T-helper 2 cell treated with Interferon-gamma antibody and Interleukin-4, amounts not matched to agents 5 μg/mL and 100 μg/mL, for 36 hours (primary cell): ENCODE measurements at regions not wholly inside any gene's neighbourhood (a gene's known extent, or its start where the extent isn't known, plus 50 kb on each side); places are given as distances from the start of the nearest gene placed in this dataset.

Experiments used
- DNase-seq: peaks from one replicate; pipeline ENCODE4 v3.0.0; 2021; ENCODE audit warnings: low spot score
- H3K27ac Mint-ChIP-seq: one replicate; pipeline ENCODE4 v1.8.0; 2021; ENCODE audit warnings: mild to moderate bottlenecking, mixed read lengths
- H3K27me3 Mint-ChIP-seq: one replicate; pipeline ENCODE4 v1.8.0; 2021; ENCODE audit warnings: low read depth, mixed read lengths
- H3K36me3 Mint-ChIP-seq: one replicate; pipeline ENCODE4 v1.8.0; 2021; ENCODE audit warnings: low read depth, mixed read lengths
- H3K4me1 Mint-ChIP-seq: one replicate; pipeline ENCODE4 v1.8.0; 2021; ENCODE audit warnings: low read depth, mixed read lengths
- H3K4me3 Mint-ChIP-seq: one replicate; pipeline ENCODE4 v1.8.0; 2022; ENCODE audit warnings: mild to moderate bottlenecking, moderate library complexity, mixed read lengths
- H3K9me3 Mint-ChIP-seq: one replicate; pipeline ENCODE4 v1.8.0; 2021; ENCODE audit warnings: mixed read lengths

- DNase-seq, result peak; percentile 70
- Mint-ChIP-seq H3K4me3 (peak overlapping the region; percentile 43), H3K36me3 (peaks cover 3% of the 10 kb centered on the region), H3K27me3 (peaks cover 10% of the 10 kb centered on the region), H3K9me3 (peaks cover 5% of the 10 kb centered on the region), H3K4me1 (peaks cover 8% of the 10 kb centered on the region), H3K27ac (peak overlapping the region; percentile 89)
Observed at GRCh38 chr6:25070547-25071366, 135.0 kb upstream of the RIPOR2 start.

DNA sequence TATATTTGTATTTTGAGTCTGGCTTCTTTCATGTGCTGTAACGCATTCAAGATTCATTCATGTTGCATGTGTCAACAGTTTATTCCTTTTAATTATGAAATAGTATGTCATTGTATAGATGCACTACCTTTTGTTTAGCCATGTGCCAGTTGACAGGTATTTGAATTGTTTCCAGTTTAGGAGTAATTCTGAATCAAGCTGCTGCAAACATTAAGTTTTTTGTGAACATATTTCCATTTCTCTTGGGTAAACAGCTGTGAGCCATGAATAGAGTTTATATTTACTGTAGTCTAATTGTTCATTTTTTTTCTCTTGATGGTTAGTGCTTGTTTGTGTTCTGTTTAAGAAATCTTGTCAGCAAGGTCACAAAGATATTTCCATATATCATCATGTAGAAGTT lies 142.4 kb upstream of the RIPOR2 start:
- Mint-ChIP-seq H3K4me1 (peaks cover 9% of the 10 kb centered on the region), H3K4me3 (no peak overlapping the region), H3K9me3 (no peaks in the 10 kb centered on the region), H3K27ac (no peak overlapping the region), H3K36me3 (peaks cover 26% of the 10 kb centered on the region), H3K27me3 (no peaks in the 10 kb centered on the region)
- no peak for DNase-seq

DNA sequence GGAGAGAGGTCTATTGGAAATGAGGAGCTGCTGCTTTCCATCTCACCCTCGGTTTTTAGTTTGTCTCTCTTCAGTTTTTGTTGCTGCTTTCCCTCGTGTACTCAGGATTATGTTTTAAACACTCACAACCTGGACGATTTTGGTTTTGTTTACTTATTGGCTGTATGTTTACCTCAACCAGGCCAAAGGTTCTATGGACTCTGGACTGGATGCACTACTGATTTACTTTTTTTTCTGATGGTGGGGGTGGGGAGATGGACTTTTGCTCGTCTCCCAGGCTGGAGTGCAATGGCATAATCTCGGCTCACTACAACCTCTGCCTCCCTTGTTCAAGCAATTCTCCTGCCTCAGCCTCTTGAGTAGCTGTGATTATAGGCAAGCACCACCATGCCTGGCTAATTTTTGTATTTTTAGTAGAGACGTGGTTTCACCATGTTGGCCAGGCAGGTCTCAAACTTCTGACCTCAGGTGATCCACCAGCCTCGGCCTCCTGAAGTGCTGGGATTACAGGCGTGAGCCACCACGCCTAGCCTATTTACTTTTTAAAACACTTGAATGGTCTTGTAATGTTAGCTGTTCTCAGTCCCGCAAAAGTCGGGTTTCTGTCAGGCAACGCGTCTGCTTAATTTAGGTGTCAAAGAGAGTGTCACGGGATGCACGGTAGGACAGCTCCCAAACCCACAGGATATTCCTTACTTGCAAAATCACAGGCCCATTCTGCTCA lies 148.2 kb upstream of the RIPOR2 start:
- Mint-ChIP-seq H3K9me3 (no peaks in the 10 kb centered on the region), H3K27me3 (no peaks in the 10 kb centered on the region), H3K4me3 (no peak overlapping the region), H3K36me3 (peaks cover 41% of the 10 kb centered on the region), H3K4me1 (peaks cover 20% of the 10 kb centered on the region), H3K27ac (peak overlapping the region; percentile 18)
- no peak for DNase-seq

DNA sequence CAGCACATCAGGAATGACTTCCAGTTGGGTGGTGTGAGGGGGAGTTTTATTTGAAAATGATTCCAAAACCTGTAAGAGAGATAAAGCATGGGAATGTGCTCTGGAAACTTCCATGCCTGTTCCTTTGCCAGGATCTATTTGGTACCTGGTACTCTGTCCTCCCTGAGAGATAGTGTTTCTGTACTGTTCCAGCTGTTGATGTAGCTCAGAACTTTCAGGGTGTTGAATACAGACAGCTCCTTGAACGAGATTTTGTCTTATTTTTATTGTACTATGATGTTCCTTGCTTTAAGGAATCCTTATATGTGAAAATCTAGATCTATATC lies 148.7 kb upstream of the RIPOR2 start:
- Mint-ChIP-seq H3K9me3 (no peaks in the 10 kb centered on the region), H3K27ac (no peak overlapping the region), H3K27me3 (no peaks in the 10 kb centered on the region), H3K4me1 (peaks cover 25% of the 10 kb centered on the region), H3K36me3 (peaks cover 47% of the 10 kb centered on the region), H3K4me3 (no peak overlapping the region)
- DNase-seq, result no peak

DNA sequence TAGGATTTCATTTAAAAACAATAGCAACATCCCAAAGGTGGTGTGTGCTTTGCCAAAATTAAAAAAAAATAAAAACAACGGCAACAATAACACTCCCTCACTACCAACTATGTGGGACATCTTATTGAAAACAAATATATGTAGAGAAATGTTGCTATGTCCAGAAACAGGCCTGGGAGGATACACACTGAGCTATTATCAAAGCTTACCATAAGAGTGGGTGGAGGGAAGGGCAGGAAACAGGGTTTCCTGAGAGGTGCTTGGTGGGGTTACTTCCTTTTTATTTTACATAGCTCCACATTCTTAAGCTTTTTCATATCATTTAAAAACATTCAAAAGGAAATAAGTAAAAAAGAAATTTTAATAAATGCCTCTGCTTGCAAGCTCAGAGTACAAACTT lies 150.0 kb upstream of the RIPOR2 start:
- no peaks in the 10 kb centered on the region for H3K27me3 Mint-ChIP-seq
- peak overlapping the region; percentile 27 for H3K4me3 Mint-ChIP-seq
- no peaks in the 10 kb centered on the region for H3K9me3 Mint-ChIP-seq
- H3K27ac Mint-ChIP-seq, result peak overlapping the region; percentile 24
- peaks cover 26% of the 10 kb centered on the region for H3K4me1 Mint-ChIP-seq
- DNase-seq, result no peak
- peaks cover 45% of the 10 kb centered on the region for H3K36me3 Mint-ChIP-seq

DNA sequence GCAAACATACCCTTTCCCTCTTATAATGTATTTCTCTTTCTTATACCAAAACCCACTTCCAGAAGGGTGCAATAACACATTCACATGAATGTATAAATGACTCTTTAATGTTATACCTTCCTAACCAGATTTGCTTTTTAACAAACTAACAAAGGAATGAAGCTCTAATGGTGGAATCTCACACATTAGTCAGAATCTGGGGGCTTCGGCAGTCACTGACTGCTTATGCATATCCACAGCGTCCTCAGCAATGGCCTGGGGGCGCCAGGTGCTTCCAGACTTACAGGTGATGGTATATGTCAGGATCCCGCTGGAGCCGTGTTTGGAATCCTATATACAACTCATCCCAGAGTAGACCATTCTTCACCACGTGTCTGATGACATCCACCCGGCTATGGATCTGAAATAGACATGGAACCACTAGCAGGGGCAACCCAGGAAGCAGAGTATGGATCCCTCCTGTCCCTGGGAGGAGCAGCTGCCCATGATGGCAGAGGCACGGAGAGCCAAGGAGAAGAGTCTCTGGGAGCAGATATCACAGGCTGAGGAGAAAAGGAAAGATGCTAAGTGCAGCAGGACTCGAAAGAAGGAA lies 150.8 kb upstream of the RIPOR2 start:
- DNase-seq, result no peak
- Mint-ChIP-seq H3K36me3 (peaks cover 47% of the 10 kb centered on the region), H3K4me3 (no peak overlapping the region), H3K9me3 (no peaks in the 10 kb centered on the region), H3K4me1 (peaks cover 27% of the 10 kb centered on the region), H3K27ac (no peak overlapping the region), H3K27me3 (no peaks in the 10 kb centered on the region)

DNA sequence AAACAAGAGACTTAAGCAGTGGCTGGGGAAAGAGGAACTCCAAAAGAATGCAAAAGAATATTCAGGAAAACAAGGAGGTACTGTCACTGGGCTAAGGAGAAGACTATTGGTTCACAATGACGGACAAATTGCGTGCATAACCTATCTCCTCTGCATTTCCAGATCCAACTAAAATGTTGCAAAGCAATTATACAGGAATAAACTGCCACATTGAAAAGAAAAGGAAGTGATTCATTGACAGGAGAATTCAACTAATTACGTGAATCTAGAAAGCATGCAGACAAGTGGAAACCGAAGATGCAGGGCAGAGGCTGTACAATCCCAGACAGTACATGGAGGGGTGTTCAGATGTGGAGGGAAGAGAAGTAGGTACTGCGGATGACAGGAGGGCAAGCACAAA lies 152.8 kb upstream of the RIPOR2 start:
- no peak overlapping the region for H3K4me3 Mint-ChIP-seq
- peaks cover 26% of the 10 kb centered on the region for H3K4me1 Mint-ChIP-seq
- H3K27me3 Mint-ChIP-seq, result no peaks in the 10 kb centered on the region
- no peaks in the 10 kb centered on the region for H3K9me3 Mint-ChIP-seq
- DNase-seq, result no peak
- H3K36me3 Mint-ChIP-seq, result peaks cover 46% of the 10 kb centered on the region
- no peak overlapping the region for H3K27ac Mint-ChIP-seq

GRCh38 chr6:25089442-25089841 lies 153.7 kb upstream of the RIPOR2 start:
- no peaks in the 10 kb centered on the region for H3K27me3 Mint-ChIP-seq
- no peak for DNase-seq
- no peaks in the 10 kb centered on the region for H3K9me3 Mint-ChIP-seq
- H3K27ac Mint-ChIP-seq, result peak overlapping the region; percentile 70
- H3K36me3 Mint-ChIP-seq, result peaks cover 47% of the 10 kb centered on the region
- H3K4me1 Mint-ChIP-seq, result peaks cover 29% of the 10 kb centered on the region
- no peak overlapping the region for H3K4me3 Mint-ChIP-seq

- H3K36me3 Mint-ChIP-seq, result peaks cover 66% of the 10 kb centered on the region
- H3K27ac Mint-ChIP-seq, result peak overlapping the region; percentile 43
- no peaks in the 10 kb centered on the region for H3K9me3 Mint-ChIP-seq
- peaks cover 22% of the 10 kb centered on the region for H3K4me1 Mint-ChIP-seq
- H3K27me3 Mint-ChIP-seq, result no peaks in the 10 kb centered on the region
- no peak for DNase-seq
- H3K4me3 Mint-ChIP-seq, result no peak overlapping the region
Observed at GRCh38 chr6:25094726-25095125, 159.0 kb upstream of the RIPOR2 start.

DNA sequence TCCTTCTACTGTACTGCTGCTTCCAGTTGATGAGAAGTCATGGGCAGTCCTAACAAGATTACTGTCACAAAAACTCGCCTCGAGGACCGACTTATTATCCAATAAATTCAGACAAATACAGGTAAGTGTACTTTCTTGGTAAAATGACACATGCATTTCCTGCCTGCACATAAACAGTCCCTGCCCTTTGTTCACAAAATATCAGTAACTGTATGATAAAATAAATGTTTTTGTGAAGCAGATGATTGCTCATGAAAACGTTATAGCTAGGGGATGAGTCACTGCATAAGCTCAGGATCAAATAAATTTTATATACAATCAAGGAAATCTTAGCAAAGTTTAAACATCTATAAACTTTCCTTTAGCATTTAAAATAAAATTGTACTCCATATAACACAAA lies 164.5 kb upstream of the RIPOR2 start:
- no peaks in the 10 kb centered on the region for H3K27me3 Mint-ChIP-seq
- DNase-seq, result no peak
- no peak overlapping the region for H3K4me3 Mint-ChIP-seq
- H3K4me1 Mint-ChIP-seq, result peaks cover 21% of the 10 kb centered on the region
- no peaks in the 10 kb centered on the region for H3K9me3 Mint-ChIP-seq
- H3K36me3 Mint-ChIP-seq, result peaks cover 57% of the 10 kb centered on the region
- H3K27ac Mint-ChIP-seq, result no peak overlapping the region

GRCh38 chr6:25103603-25104002 lies 167.8 kb upstream of the RIPOR2 start:
- DNase-seq, result no peak
- H3K4me1 Mint-ChIP-seq, result peaks cover 28% of the 10 kb centered on the region
- peaks cover 70% of the 10 kb centered on the region for H3K36me3 Mint-ChIP-seq
- no peaks in the 10 kb centered on the region for H3K9me3 Mint-ChIP-seq
- H3K4me3 Mint-ChIP-seq, result no peak overlapping the region
- H3K27ac Mint-ChIP-seq, result peak overlapping the region; percentile 34
- H3K27me3 Mint-ChIP-seq, result no peaks in the 10 kb centered on the region

- no peak overlapping the region for H3K27ac Mint-ChIP-seq
- peaks cover 22% of the 10 kb centered on the region for H3K4me1 Mint-ChIP-seq
- no peaks in the 10 kb centered on the region for H3K27me3 Mint-ChIP-seq
- no peak for DNase-seq
- no peak overlapping the region for H3K4me3 Mint-ChIP-seq
- peaks cover 67% of the 10 kb centered on the region for H3K36me3 Mint-ChIP-seq
- H3K9me3 Mint-ChIP-seq, result no peaks in the 10 kb centered on the region
Observed at GRCh38 chr6:25105070-25105925, 169.5 kb upstream of the RIPOR2 start.

DNA sequence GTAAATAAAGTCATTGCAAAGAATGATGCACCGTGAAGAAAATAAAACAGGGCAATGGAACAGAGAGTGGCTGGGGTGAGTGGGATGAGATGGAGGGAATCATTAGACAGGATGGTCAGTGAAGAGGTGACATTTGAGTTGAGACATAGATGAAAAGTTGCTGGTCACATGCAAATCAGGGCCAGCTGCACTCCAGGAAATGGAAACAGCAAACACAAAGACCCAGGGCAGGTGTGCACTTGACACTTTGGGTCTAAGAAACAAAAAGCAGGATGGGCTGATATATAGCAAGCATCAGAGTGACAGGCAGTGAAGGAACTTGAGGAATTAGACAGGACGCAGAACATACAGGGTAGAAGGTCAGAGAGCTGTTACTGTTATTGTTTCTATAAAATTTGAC lies 171.5 kb upstream of the RIPOR2 start:
- Mint-ChIP-seq H3K4me3 (no peak overlapping the region), H3K9me3 (no peaks in the 10 kb centered on the region), H3K27ac (peak overlapping the region; percentile 39), H3K4me1 (peaks cover 28% of the 10 kb centered on the region), H3K36me3 (peaks cover 76% of the 10 kb centered on the region), H3K27me3 (no peaks in the 10 kb centered on the region)
- DNase-seq, result no peak
